Activated naive CD8-positive, alpha-beta T cell treated with anti-CD3 and anti-CD28 coated beads, Interleukin-2, amount 50 U/mL, for 24 hours (primary cell): ENCODE measurements at regions not wholly inside any gene's neighbourhood (a gene's known extent, or its start where the extent isn't known, plus 50 kb on each side); places are given as distances from the start of the nearest gene placed in this dataset.
"Not testable (repeated sequence)": the region's sequence is repeated elsewhere in the genome, so short reads cannot be mapped to it uniquely, and the experiment has no call there.

Experiments used
- ATAC-seq: fragments of 150-1000 bp; cut with Tn5 transposase; one replicate; pipeline ENCODE4 v1.10.0; 2021
- DNase-seq: peaks from one replicate; pipeline ENCODE4 v3.0.0; 2021
- H3K27ac Mint-ChIP-seq: one replicate; pipeline ENCODE4 v1.8.0; 2021; ENCODE audit warnings: mild to moderate bottlenecking, mixed read lengths
- H3K27me3 Mint-ChIP-seq: one replicate; pipeline ENCODE4 v1.8.0; 2021; ENCODE audit warnings: mixed read lengths
- H3K36me3 Mint-ChIP-seq: one replicate; pipeline ENCODE4 v1.8.0; 2021; ENCODE audit warnings: low read depth, mixed read lengths
- H3K4me1 Mint-ChIP-seq: one replicate; pipeline ENCODE4 v1.8.0; 2021; ENCODE audit warnings: mixed read lengths
- H3K4me3 Mint-ChIP-seq: one replicate; pipeline ENCODE4 v1.8.0; 2021; ENCODE audit warnings: mild to moderate bottlenecking, moderate library complexity, mixed read lengths
- H3K9me3 Mint-ChIP-seq: one replicate; pipeline ENCODE4 v1.8.0; 2021; ENCODE audit warnings: mixed read lengths

- Mint-ChIP-seq H3K4me1 (no peaks in the 10 kb centered on the region), H3K36me3 (no peaks in the 10 kb centered on the region), H3K27me3 (peaks cover 3% of the 10 kb centered on the region), H3K27ac (no peak overlapping the region), H3K4me3 (no peak overlapping the region), H3K9me3 (no peaks in the 10 kb centered on the region)
- no peak for ATAC-seq
- no peak for DNase-seq
Observed at GRCh38 chr14:49287004-49287403, 299.2 kb downstream of the RPS29 start.

- H3K27ac Mint-ChIP-seq: no peak overlapping the region
- no peaks in the 10 kb centered on the region for H3K4me1 Mint-ChIP-seq
- no peaks in the 10 kb centered on the region for H3K9me3 Mint-ChIP-seq
- H3K4me3 Mint-ChIP-seq: no peak overlapping the region
- DNase-seq: no peak
- no peak for ATAC-seq
- no peaks in the 10 kb centered on the region for H3K36me3 Mint-ChIP-seq
- H3K27me3 Mint-ChIP-seq: peaks cover 3% of the 10 kb centered on the region
Observed at GRCh38 chr14:49286257-49286983, 299.8 kb downstream of the RPS29 start.

- no peak overlapping the region for H3K4me3 Mint-ChIP-seq
- no peaks in the 10 kb centered on the region for H3K9me3 Mint-ChIP-seq
- ATAC-seq (no peak), DNase-seq (no peak)
- H3K27ac Mint-ChIP-seq: no peak overlapping the region
- no peaks in the 10 kb centered on the region for H3K27me3 Mint-ChIP-seq
- H3K4me1 Mint-ChIP-seq: no peaks in the 10 kb centered on the region
- H3K36me3 Mint-ChIP-seq: no peaks in the 10 kb centered on the region
Observed at GRCh38 chr14:49280566-49280965, 305.6 kb downstream of the RPS29 start.

GRCh38 chr14:49250517-49250916, 335.7 kb downstream of the RPS29 start:
- H3K27me3 Mint-ChIP-seq: no peaks in the 10 kb centered on the region
- DNase-seq (no peak), ATAC-seq (no peak)
- no peaks in the 10 kb centered on the region for H3K4me1 Mint-ChIP-seq
- H3K4me3 Mint-ChIP-seq: no peak overlapping the region
- H3K9me3 Mint-ChIP-seq: no peaks in the 10 kb centered on the region
- no peak overlapping the region for H3K27ac Mint-ChIP-seq
- no peaks in the 10 kb centered on the region for H3K36me3 Mint-ChIP-seq

- H3K9me3 Mint-ChIP-seq: no peaks in the 10 kb centered on the region
- H3K36me3 Mint-ChIP-seq: no peaks in the 10 kb centered on the region
- no peak overlapping the region for H3K4me3 Mint-ChIP-seq
- H3K4me1 Mint-ChIP-seq: no peaks in the 10 kb centered on the region
- ATAC-seq (no peak), DNase-seq (no peak)
- H3K27me3 Mint-ChIP-seq: no peaks in the 10 kb centered on the region
- no peak overlapping the region for H3K27ac Mint-ChIP-seq
Observed at GRCh38 chr14:49250109-49250508, 336.1 kb downstream of the RPS29 start.

GRCh38 chr14:49249022-49249421, 337.2 kb downstream of the RPS29 start:
- Mint-ChIP-seq H3K36me3 (no peaks in the 10 kb centered on the region), H3K4me3 (no peak overlapping the region), H3K27ac (no peak overlapping the region), H3K9me3 (no peaks in the 10 kb centered on the region), H3K27me3 (no peaks in the 10 kb centered on the region), H3K4me1 (no peaks in the 10 kb centered on the region)
- ATAC-seq: no peak
- no peak for DNase-seq

GRCh38 chr14:49243777-49244176, 342.4 kb downstream of the RPS29 start:
- ATAC-seq, H3K4me1 Mint-ChIP-seq, H3K9me3 Mint-ChIP-seq, H3K27ac Mint-ChIP-seq, H3K4me3 Mint-ChIP-seq, H3K27me3 Mint-ChIP-seq, DNase-seq, H3K36me3 Mint-ChIP-seq: not testable (repeated sequence)

- Mint-ChIP-seq H3K27me3 (no peaks in the 10 kb centered on the region), H3K27ac (no peak overlapping the region), H3K36me3 (no peaks in the 10 kb centered on the region), H3K9me3 (peaks cover 20% of the 10 kb centered on the region), H3K4me1 (no peaks in the 10 kb centered on the region), H3K4me3 (no peak overlapping the region)
- DNase-seq: no peak
- ATAC-seq: no peak
Observed at GRCh38 chr14:49240383-49240782, 345.8 kb downstream of the RPS29 start.

GRCh38 chr14:49228552-49228951, 357.6 kb downstream of the RPS29 start:
- no peaks in the 10 kb centered on the region for H3K9me3 Mint-ChIP-seq
- no peaks in the 10 kb centered on the region for H3K36me3 Mint-ChIP-seq
- no peaks in the 10 kb centered on the region for H3K27me3 Mint-ChIP-seq
- ATAC-seq (no peak), DNase-seq (no peak)
- no peak overlapping the region for H3K27ac Mint-ChIP-seq
- H3K4me1 Mint-ChIP-seq: no peaks in the 10 kb centered on the region
- no peak overlapping the region for H3K4me3 Mint-ChIP-seq

- Mint-ChIP-seq H3K9me3 (no peaks in the 10 kb centered on the region), H3K27me3 (no peaks in the 10 kb centered on the region), H3K27ac (no peak overlapping the region), H3K4me3 (no peak overlapping the region), H3K36me3 (no peaks in the 10 kb centered on the region), H3K4me1 (no peaks in the 10 kb centered on the region)
- ATAC-seq (no peak), DNase-seq (no peak)
Observed at GRCh38 chr14:49221316-49221715, 364.9 kb downstream of the RPS29 start.

GRCh38 chr14:49220492-49220891, 365.7 kb downstream of the RPS29 start:
- Mint-ChIP-seq H3K27ac (no peak overlapping the region), H3K27me3 (no peaks in the 10 kb centered on the region), H3K4me1 (no peaks in the 10 kb centered on the region), H3K36me3 (no peaks in the 10 kb centered on the region), H3K4me3 (no peak overlapping the region), H3K9me3 (no peaks in the 10 kb centered on the region)
- ATAC-seq: no peak
- DNase-seq: no peak

GRCh38 chr14:49218436-49219092, 367.6 kb downstream of the RPS29 start:
- H3K27ac Mint-ChIP-seq: no peak overlapping the region
- ATAC-seq (no peak), DNase-seq (no peak)
- H3K27me3 Mint-ChIP-seq: no peaks in the 10 kb centered on the region
- no peaks in the 10 kb centered on the region for H3K4me1 Mint-ChIP-seq
- H3K9me3 Mint-ChIP-seq: no peaks in the 10 kb centered on the region
- H3K4me3 Mint-ChIP-seq: no peak overlapping the region
- no peaks in the 10 kb centered on the region for H3K36me3 Mint-ChIP-seq

- Mint-ChIP-seq H3K9me3 (no peaks in the 10 kb centered on the region), H3K4me1 (no peaks in the 10 kb centered on the region), H3K27ac (no peak overlapping the region), H3K4me3 (no peak overlapping the region), H3K27me3 (no peaks in the 10 kb centered on the region), H3K36me3 (no peaks in the 10 kb centered on the region)
- ATAC-seq: no peak
- no peak for DNase-seq
Observed at GRCh38 chr14:49212721-49213120, 373.5 kb downstream of the RPS29 start.

GRCh38 chr14:49209416-49209815, 376.8 kb downstream of the RPS29 start:
- Mint-ChIP-seq H3K9me3 (no peaks in the 10 kb centered on the region), H3K27me3 (no peaks in the 10 kb centered on the region), H3K36me3 (no peaks in the 10 kb centered on the region), H3K4me3 (no peak overlapping the region), H3K4me1 (no peaks in the 10 kb centered on the region), H3K27ac (no peak overlapping the region)
- DNase-seq: no peak
- ATAC-seq: no peak

GRCh38 chr14:49206828-49207227, 379.4 kb downstream of the RPS29 start:
- no peak overlapping the region for H3K4me3 Mint-ChIP-seq
- no peak overlapping the region for H3K27ac Mint-ChIP-seq
- no peak for DNase-seq
- peaks cover 6% of the 10 kb centered on the region for H3K27me3 Mint-ChIP-seq
- H3K36me3 Mint-ChIP-seq: no peaks in the 10 kb centered on the region
- ATAC-seq: no peak
- H3K9me3 Mint-ChIP-seq: no peaks in the 10 kb centered on the region
- H3K4me1 Mint-ChIP-seq: no peaks in the 10 kb centered on the region
